PFSK-1 (cell line): ENCODE measurements at regions not wholly inside any gene's neighbourhood (a gene's known extent, or its start where the extent isn't known, plus 50 kb on each side); places are given as distances from the start of the nearest gene placed in this dataset.

Experiments used
- FOXP2 ChIP-seq: optimal IDR thresholded peaks from 2 replicates; pipeline ENCODE3; 2011; ENCODE audit warnings: borderline replicate concordance, control low read depth, inconsistent platforms; ENCODE audit not compliant: insufficient read depth; ENCODE audit errors: extremely low read length, extremely low read depth
- POLR2AphosphoS5 ChIP-seq: IDR thresholded peaks from 2 replicates; pipeline ENCODE4 v1.6.1; 2012; ENCODE audit warnings: low read depth, mild to moderate bottlenecking, control low read depth, low read length, moderate library complexity
- SIN3A ChIP-seq: IDR thresholded peaks from 2 replicates; pipeline ENCODE4 v1.6.1; 2012; ENCODE audit warnings: mild to moderate bottlenecking, low read length, moderate library complexity, borderline replicate concordance; ENCODE audit not compliant: insufficient read depth
- TAF1 ChIP-seq: IDR thresholded peaks from 2 replicates; pipeline ENCODE4 v1.6.1; 2012; ENCODE audit warnings: low read length, control low read depth, borderline replicate concordance; ENCODE audit not compliant: insufficient read depth
- TF ChIP-seq, protein P1 (sequence below), 2 experiments: IDR thresholded peaks; 2 replicates each; pipeline versions ENCODE4 v1.6.1 to v1.8.0; 2011 to 2012; ENCODE audit warnings: low read depth in 2 of 2, low read length in 2 of 2, control low read depth in 1 of 2, inconsistent platforms in 1 of 2, mild to moderate bottlenecking in 1 of 2, moderate library complexity in 1 of 2; ENCODE audit not compliant: insufficient read depth in 1 of 2

DNA sequence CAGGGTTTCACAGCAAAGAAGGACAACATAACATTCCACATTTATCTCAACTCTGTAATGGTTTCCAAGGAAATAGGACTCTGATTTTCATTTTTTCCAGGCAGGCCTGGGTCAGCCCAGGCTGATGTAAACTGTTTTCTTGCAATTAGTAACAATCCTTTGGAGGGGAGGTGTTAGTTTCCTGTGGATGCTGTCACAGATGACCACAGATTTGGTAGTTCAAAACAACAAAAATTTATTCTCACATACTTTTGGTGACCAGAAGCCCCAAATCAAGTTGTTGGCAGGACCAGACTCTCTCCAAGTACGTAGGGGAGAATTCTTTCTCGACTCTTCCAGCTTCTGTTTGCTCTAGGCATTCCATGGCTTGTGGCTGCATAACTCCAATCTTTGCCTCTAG is 88.0 kb downstream of the EDEM1 start:
- TF ChIP-seq, protein P1, sequence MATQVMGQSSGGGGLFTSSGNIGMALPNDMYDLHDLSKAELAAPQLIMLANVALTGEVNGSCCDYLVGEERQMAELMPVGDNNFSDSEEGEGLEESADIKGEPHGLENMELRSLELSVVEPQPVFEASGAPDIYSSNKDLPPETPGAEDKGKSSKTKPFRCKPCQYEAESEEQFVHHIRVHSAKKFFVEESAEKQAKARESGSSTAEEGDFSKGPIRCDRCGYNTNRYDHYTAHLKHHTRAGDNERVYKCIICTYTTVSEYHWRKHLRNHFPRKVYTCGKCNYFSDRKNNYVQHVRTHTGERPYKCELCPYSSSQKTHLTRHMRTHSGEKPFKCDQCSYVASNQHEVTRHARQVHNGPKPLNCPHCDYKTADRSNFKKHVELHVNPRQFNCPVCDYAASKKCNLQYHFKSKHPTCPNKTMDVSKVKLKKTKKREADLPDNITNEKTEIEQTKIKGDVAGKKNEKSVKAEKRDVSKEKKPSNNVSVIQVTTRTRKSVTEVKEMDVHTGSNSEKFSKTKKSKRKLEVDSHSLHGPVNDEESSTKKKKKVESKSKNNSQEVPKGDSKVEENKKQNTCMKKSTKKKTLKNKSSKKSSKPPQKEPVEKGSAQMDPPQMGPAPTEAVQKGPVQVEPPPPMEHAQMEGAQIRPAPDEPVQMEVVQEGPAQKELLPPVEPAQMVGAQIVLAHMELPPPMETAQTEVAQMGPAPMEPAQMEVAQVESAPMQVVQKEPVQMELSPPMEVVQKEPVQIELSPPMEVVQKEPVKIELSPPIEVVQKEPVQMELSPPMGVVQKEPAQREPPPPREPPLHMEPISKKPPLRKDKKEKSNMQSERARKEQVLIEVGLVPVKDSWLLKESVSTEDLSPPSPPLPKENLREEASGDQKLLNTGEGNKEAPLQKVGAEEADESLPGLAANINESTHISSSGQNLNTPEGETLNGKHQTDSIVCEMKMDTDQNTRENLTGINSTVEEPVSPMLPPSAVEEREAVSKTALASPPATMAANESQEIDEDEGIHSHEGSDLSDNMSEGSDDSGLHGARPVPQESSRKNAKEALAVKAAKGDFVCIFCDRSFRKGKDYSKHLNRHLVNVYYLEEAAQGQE (IDR thresholded peaks at IDR 0.05; ENCODE audit: insufficient read depth in 1 of 2, low read depth in 2 of 2, low read length in 2 of 2): no peak
- TF ChIP-seq SIN3A: no peak
- TF ChIP-seq FOXP2: no peak
- TF ChIP-seq POLR2AphosphoS5: no peak
- TF ChIP-seq TAF1: no peak

DNA sequence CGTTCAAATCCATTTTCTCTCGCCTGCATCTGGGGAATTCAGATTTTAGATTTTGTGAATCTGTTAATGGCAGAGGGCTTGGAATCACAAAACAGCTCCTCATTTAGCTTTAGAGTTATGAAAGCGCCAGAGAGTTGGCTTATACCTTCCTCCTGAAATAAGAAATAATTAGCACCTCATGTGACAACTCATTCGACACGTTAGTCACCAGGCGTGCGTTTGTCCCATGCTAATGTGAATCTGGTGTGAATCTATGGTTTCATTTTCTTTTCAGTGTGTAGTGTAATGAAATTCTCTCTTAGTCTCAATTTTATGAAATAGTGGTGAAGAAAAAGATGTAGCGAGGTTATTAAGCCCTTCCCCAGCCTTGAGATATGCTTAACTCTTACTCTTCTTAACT is 89.4 kb downstream of the EDEM1 start:
- TF ChIP-seq POLR2AphosphoS5 (no peak), TAF1 (no peak), SIN3A (no peak), FOXP2 (no peak)
- TF ChIP-seq, protein P1 (IDR thresholded peaks at IDR 0.05; ENCODE audit: insufficient read depth in 1 of 2, low read depth in 2 of 2, low read length in 2 of 2): no peak

DNA sequence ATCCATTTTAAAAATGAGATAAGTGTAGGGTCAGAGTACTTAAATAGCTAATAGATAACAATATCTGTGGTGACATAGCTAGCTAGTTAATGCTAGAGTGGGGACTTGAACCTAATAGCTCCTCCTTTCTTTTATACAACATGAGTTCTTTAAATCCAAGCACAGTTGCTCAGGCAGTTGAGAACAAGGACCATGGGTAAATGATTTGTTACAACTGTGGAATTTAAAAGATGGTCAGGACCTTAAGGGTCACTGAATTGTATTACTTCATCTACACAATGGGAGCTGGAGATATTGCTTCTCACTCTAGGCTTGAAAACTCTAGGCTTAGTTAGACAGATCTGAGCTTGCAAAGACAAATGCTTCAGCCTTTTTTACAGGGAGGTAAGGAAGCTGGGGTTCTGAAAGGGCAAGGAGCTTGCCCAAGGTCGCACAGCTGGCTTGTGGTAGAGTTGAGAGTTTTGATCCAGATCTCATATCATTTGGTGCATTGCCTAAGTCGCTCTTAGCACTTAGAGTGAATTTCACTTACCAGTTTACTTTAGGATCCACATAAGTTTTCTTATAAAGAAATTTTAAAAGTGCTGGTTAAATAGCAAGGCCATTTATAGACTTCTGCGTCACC is 90.2 kb downstream of the EDEM1 start:
- TF ChIP-seq, protein P1 (IDR thresholded peaks at IDR 0.05; ENCODE audit: insufficient read depth in 1 of 2, low read depth in 2 of 2, low read length in 2 of 2): no peak
- TF ChIP-seq FOXP2: no peak
- no peak for TF ChIP-seq POLR2AphosphoS5

DNA sequence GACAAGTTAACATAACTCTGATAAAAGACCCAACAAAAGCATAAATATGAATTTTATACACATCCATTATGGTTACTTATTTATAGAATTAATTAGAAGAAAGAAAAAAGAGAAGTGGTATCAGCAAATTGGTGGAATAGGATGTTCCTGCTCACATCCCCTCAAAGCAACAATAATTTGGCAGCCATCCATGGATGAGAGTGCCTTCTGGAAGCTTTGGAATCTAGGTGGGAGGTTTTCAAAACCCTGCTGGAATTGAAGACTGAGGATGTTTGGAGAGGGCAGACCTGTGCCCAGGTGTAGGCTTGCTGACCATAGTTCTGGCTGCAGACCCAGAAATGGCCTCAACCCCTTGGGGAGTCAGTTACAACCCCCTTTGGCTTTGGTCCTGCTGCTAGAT is 91.2 kb downstream of the EDEM1 start:
- TF ChIP-seq POLR2AphosphoS5: no peak
- TF ChIP-seq, protein P1 (IDR thresholded peaks at IDR 0.05; ENCODE audit: insufficient read depth in 1 of 2, low read depth in 2 of 2, low read length in 2 of 2): no peak
- no peak for TF ChIP-seq TAF1
- TF ChIP-seq SIN3A: no peak
- TF ChIP-seq FOXP2: no peak

DNA sequence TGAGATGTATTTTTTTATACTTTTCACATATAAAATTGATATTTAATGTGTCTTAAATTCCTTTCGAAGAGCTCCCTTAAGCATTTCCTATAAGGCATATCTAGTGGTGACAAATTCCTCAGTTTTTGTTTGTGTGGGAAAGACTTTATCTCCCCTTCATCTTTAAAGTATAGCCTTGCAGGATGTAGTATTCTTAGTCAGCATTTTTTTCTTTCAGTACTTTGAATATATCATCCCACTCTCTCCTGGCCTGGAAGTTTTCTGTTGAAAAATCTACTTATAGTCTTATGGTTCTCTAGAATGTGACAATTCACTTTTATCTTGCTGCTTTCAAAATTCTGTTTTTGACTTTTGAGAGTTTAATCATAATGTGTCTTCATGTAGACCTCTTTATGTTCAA is 95.2 kb downstream of the EDEM1 start:
- TF ChIP-seq TAF1: no peak
- TF ChIP-seq SIN3A: no peak
- TF ChIP-seq FOXP2: no peak
- TF ChIP-seq, protein P1 (IDR thresholded peaks at IDR 0.05; ENCODE audit: insufficient read depth in 1 of 2, low read depth in 2 of 2, low read length in 2 of 2): no peak
- no peak for TF ChIP-seq POLR2AphosphoS5
